Fibroblast of the aortic adventitia (primary cell): ENCODE measurements at regions not wholly inside any gene's neighbourhood (a gene's known extent, or its start where the extent isn't known, plus 50 kb on each side); places are given as distances from the start of the nearest gene placed in this dataset.

Source experiments
- DNase-seq: peaks from one replicate; pipeline ENCODE4 v3.0.0-alpha.2; 2010; ENCODE audit warnings: low read depth
- H3K4me3 ChIP-seq: 2 replicates; pipeline ENCODE4 v1.5.1; 2011; ENCODE audit warnings: low read depth, mild to moderate bottlenecking, control low read depth, low read length, moderate library complexity
- TF ChIP-seq, protein P1 (sequence below): IDR thresholded peaks from 2 replicates; pipeline ENCODE4 v1.5.1; 2011; ENCODE audit warnings: mild to moderate bottlenecking, low read length, control low read depth, inconsistent platforms; ENCODE audit not compliant: insufficient read depth

DNA sequence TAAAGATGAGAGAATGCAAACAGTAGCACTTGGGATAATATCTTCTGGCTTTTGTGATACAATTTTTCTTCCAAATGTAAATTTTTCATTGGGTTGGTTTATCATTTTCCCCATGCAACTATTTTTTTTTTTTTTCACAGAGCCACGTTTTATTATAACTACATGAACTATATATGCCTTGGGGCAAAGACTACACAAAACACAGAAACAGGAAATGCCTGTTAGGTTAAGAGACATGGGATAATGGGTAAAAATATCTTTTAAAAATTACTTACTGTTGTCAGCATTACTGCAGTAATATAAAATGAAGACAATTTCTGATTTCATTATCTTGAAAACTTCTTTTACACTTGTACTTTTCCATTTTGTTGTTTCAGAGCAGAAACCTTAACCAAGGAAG is 74.6 kb downstream of the DISP1 start:
- no peak overlapping the region for H3K4me3 ChIP-seq
- no peak for DNase-seq
- TF ChIP-seq, protein P1, sequence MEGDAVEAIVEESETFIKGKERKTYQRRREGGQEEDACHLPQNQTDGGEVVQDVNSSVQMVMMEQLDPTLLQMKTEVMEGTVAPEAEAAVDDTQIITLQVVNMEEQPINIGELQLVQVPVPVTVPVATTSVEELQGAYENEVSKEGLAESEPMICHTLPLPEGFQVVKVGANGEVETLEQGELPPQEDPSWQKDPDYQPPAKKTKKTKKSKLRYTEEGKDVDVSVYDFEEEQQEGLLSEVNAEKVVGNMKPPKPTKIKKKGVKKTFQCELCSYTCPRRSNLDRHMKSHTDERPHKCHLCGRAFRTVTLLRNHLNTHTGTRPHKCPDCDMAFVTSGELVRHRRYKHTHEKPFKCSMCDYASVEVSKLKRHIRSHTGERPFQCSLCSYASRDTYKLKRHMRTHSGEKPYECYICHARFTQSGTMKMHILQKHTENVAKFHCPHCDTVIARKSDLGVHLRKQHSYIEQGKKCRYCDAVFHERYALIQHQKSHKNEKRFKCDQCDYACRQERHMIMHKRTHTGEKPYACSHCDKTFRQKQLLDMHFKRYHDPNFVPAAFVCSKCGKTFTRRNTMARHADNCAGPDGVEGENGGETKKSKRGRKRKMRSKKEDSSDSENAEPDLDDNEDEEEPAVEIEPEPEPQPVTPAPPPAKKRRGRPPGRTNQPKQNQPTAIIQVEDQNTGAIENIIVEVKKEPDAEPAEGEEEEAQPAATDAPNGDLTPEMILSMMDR, result no peak

- TF ChIP-seq, protein P1, result no peak
- H3K4me3 ChIP-seq, result no peak overlapping the region
- DNase-seq, result no peak
Observed at GRCh38 chr1:222890716-222891115, 75.9 kb downstream of the DISP1 start.

- H3K4me3 ChIP-seq, result no peak overlapping the region
- TF ChIP-seq, protein P1, result no peak
- no peak for DNase-seq
Observed at GRCh38 chr1:222891578-222891977, 76.7 kb downstream of the DISP1 start.

GRCh38 chr1:222892137-222892769 is 77.4 kb downstream of the DISP1 start:
- TF ChIP-seq, protein P1, result no peak
- H3K4me3 ChIP-seq, result no peak overlapping the region
- DNase-seq, result no peak

DNA sequence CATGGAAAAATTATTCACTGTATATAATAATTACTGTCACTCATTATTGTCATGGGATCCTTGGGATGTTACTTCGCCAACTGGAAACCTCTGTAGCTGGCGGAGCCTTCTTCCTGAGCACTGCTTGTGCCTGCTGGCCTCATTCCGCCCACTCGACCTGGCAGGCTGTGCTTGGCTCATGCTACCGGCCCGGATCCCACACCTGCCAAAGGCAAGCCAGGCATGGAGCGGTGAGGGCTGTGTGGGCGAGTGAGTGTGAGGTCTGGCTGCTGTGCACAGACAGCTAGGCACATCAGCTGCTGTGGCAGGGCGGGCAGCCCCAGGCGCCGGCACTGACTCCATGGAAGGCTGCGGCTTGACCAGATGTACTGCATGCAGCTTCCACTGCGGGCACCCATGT is 78.4 kb downstream of the DISP1 start:
- H3K4me3 ChIP-seq, result no peak overlapping the region
- TF ChIP-seq, protein P1, result no peak
- no peak for DNase-seq

- DNase-seq, result no peak
- TF ChIP-seq, protein P1, result no peak
- no peak overlapping the region for H3K4me3 ChIP-seq
Observed at GRCh38 chr1:222894331-222894730, 79.5 kb downstream of the DISP1 start.
